ENCODE measurements at regions not wholly inside any gene's neighbourhood (a gene's known extent, or its start where the extent isn't known, plus 50 kb on each side); places are given as distances from the start of the nearest gene placed in this dataset.

DNA sequence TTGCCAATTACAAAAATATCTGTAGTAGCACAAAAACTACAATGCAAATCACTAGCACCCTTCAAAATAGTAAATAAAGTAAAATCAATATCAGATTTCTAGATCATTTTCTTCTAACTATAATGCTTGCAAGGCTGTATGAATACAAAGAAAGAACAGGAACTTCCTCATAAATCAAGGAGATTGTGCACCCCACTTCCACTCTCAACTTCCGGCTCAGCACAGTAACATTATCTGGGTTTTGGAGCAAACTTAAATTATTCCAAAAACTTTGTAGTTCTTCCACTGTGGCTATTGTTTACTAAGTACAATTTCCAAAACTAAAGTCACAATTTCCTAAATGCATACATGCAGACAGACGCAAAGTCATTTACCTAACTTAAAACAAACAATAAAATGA, 778.3 kb upstream of the SLC10A2 start:
- intact Hi-C loops (cut with DNase I) = no loop called here
- no peak for DNase-seq (ENCODE audit: low spot score)

- intact Hi-C loops (cut with DNase I) = no loop called here
- DNase-seq (ENCODE audit: low spot score) = no peak
Measured at GRCh38 chr13:103839460-103839859, 773.2 kb upstream of the SLC10A2 start.

GRCh38 chr13:103835052-103835451, 768.8 kb upstream of the SLC10A2 start:
- intact Hi-C loops (cut with DNase I) = no loop called here
- no peak for DNase-seq (ENCODE audit: low spot score)

DNA sequence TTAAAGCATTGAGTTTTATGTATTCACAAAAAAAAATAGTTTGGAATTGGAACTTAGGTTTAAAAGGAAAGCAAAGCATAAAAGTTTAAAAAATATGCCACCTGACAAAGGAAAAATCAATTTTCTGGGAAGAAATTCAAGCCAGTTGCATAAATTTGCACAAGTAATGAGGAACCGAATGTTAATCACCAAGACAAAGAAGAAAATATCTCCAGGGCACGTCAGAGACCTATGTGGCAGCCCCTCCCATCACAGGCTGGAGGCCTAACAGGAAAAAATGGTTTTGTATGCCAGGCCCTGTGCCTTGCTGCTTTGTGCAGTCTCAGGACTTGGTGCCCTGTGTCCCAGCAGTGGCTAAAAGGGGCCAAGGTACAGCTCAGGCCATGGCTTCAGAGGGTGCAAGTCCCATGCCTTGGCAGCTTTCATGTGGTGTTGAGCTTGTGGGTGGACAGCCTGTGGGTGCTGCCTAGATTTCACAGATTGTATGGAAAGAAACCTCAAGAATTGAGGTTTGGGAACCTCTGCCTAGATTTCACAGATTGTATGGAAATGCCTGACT, 767.2 kb upstream of the SLC10A2 start:
- DNase-seq (ENCODE audit: low spot score) = no peak
- intact Hi-C loops (cut with DNase I) = no loop called here

GRCh38 chr13:103815619-103816018, 749.4 kb upstream of the SLC10A2 start:
- intact Hi-C loops (cut with DNase I) = no loop called here
- no peak for DNase-seq (ENCODE audit: low spot score)

- intact Hi-C loops (cut with DNase I) = no loop called here
- no peak for DNase-seq (ENCODE audit: low spot score)
Measured at GRCh38 chr13:103812971-103813370, 746.8 kb upstream of the SLC10A2 start.

- intact Hi-C loops (cut with DNase I) = no loop called here
- DNase-seq (ENCODE audit: low spot score) = no peak
Measured at GRCh38 chr13:103812558-103812957, 746.3 kb upstream of the SLC10A2 start.

GRCh38 chr13:103810026-103810425, 743.8 kb upstream of the SLC10A2 start:
- no peak for DNase-seq (ENCODE audit: low spot score)
- intact Hi-C loops (cut with DNase I) = no loop called here

- no peak for DNase-seq (ENCODE audit: low spot score)
- intact Hi-C loops (cut with DNase I) = no loop called here
Measured at GRCh38 chr13:103805771-103806170, 739.6 kb upstream of the SLC10A2 start.

GRCh38 chr13:103803349-103803748, 737.1 kb upstream of the SLC10A2 start:
- intact Hi-C loops (cut with DNase I) = no loop called here
- DNase-seq (ENCODE audit: low spot score) = no peak

DNA sequence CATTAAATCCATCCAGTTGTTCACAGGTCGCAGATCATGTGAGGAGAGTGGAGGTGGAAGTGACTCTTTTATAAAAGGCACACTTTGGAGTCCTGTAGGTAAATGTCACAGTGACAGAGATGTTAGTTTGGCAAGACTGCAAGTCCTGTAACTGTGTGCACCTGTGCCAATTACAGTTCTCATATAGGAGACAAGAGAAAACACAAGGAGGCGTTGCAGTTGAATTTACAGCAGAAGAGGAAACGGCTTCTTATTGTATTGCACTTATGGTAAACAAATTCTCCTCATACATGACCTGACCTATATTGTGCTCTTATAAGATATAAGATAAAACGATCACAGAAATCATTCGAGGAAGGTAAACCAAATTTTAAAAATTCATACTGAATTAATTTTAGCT, 732.8 kb upstream of the SLC10A2 start:
- intact Hi-C loops (cut with DNase I) = no loop called here
- DNase-seq (ENCODE audit: low spot score) = no peak

GRCh38 chr13:103795892-103796478, 729.8 kb upstream of the SLC10A2 start:
- DNase-seq (ENCODE audit: low spot score) = no peak
- intact Hi-C loops (cut with DNase I) = no loop called here

DNA sequence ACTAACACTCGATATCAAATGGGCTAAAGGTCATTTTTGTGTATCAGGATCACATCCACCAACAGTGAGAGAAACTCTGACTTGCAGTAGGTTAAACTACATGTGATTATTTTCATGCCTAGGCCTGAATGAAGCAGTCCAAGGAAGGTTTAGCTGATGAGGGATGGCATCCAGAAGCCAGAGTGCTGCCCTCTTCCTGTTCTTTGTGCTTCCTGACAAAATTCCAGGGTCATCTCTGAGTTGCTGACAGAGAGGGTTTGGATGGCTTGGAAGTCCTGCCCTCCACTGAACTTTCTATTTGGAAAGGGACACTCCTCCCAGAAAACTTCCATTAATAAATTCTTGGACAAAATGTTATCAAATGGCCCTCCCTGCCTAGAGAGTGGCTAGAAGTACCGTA, 728.3 kb upstream of the SLC10A2 start:
- no peak for DNase-seq (ENCODE audit: low spot score)
- intact Hi-C loops (cut with DNase I) = no loop called here

GRCh38 chr13:103788061-103788652, 721.9 kb upstream of the SLC10A2 start:
- intact Hi-C loops (cut with DNase I) = loop anchor here (10.0 kb wide), 1 partner anchor 873 kb away; no protein-coding TSS in a partner anchor
- DNase-seq (ENCODE audit: low spot score) = no peak

GRCh38 chr13:103772576-103772975, 706.4 kb upstream of the SLC10A2 start:
- intact Hi-C loops (cut with DNase I) = no loop called here
- DNase-seq (ENCODE audit: low spot score) = no peak

- no peak for DNase-seq (ENCODE audit: low spot score)
Measured at GRCh38 chr13:103762523-103762922, 696.3 kb upstream of the SLC10A2 start.

GRCh38 chr13:103759361-103759760, 693.1 kb upstream of the SLC10A2 start:
- intact Hi-C loops (cut with DNase I) = no loop called here
- DNase-seq (ENCODE audit: low spot score) = no peak

More at GRCh38 chr13:103762523-103762922, 696.3 kb upstream of the SLC10A2 start:
- intact Hi-C loops (cut with DNase I) = no loop called here

GRCh38 chr13:103758222-103758621, 692.0 kb upstream of the SLC10A2 start:
- DNase-seq (ENCODE audit: low spot score) = no peak
- intact Hi-C loops (cut with DNase I) = no loop called here

GRCh38 chr13:103757361-103757760, 691.1 kb upstream of the SLC10A2 start:
- DNase-seq (ENCODE audit: low spot score) = no peak
- intact Hi-C loops (cut with DNase I) = no loop called here

- intact Hi-C loops (cut with DNase I) = no loop called here
- no peak for DNase-seq (ENCODE audit: low spot score)
Measured at GRCh38 chr13:103754783-103755182, 688.6 kb upstream of the SLC10A2 start.

DNA sequence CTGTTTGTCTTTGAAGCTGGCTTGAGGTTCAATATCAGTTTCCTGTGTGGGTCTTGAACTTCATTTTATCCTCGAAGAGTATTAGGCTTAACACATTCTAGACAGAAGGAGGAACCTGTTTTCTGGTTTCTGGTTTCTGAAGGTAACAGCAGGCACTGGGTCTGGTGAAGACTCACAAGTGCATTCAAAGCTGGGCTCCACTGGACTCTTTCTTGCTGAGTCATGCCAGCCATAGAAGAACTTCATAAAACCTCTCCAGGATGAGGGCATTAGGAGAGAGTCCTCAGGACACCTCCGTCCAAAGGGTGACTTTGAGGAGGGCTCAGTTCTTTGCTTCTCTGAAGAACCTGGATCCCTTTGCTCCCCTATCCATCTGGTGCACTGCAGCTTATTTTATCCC, 668.6 kb upstream of the SLC10A2 start:
- intact Hi-C loops (cut with DNase I) = no loop called here
- DNase-seq (ENCODE audit: low spot score) = no peak

All from cardiac septum (tissue), 1 donor.